Body of pancreas (tissue), 4 donors: ENCODE measurements at regions not wholly inside any gene's neighbourhood (a gene's known extent, or its start where the extent isn't known, plus 50 kb on each side); places are given as distances from the start of the nearest gene placed in this dataset.

Source experiments
- CTCF ChIP-seq, 7 experiments: fragments of 450-650 bp in 4 of 7; fragments of 200-600 bp in 3 of 7; sonication (generic) in 3 of 7; IDR thresholded peaks; one replicate each; pipeline ENCODE4 v1.5.1; 2016 to 2019; ENCODE audit warnings: antibody characterized with exemption in 7 of 7
- POLR2A ChIP-seq, 3 donors: fragments of 450-650 bp; IDR thresholded peaks; one replicate each; pipeline ENCODE4 v1.6.1; 2016; ENCODE audit warnings: antibody characterized with exemption in 3 of 3, mild to moderate bottlenecking in 2 of 3

GRCh38 chr13:91105270-91105669 is 242.2 kb upstream of the MIR17HG start:
- TF ChIP-seq CTCF (IDR thresholded peaks at IDR 0.05) (no peak), POLR2A (IDR thresholded peaks at IDR 0.05) (no peak)
